GM18861 (cell line): ENCODE measurements at regions not wholly inside any gene's neighbourhood (a gene's known extent, or its start where the extent isn't known, plus 50 kb on each side); places are given as distances from the start of the nearest gene placed in this dataset.

Source experiments
- ATAC-seq: cut with Tn5 transposase; IDR thresholded peaks from one replicate; pipeline ENCODE4 v1.9.1; 2021; ENCODE audit not compliant: unreplicated experiment

- ATAC-seq, result no peak
These were observed 181.4 kb downstream of the GAS1 start for GRCh38 chr9:86765746-86766430.

DNA sequence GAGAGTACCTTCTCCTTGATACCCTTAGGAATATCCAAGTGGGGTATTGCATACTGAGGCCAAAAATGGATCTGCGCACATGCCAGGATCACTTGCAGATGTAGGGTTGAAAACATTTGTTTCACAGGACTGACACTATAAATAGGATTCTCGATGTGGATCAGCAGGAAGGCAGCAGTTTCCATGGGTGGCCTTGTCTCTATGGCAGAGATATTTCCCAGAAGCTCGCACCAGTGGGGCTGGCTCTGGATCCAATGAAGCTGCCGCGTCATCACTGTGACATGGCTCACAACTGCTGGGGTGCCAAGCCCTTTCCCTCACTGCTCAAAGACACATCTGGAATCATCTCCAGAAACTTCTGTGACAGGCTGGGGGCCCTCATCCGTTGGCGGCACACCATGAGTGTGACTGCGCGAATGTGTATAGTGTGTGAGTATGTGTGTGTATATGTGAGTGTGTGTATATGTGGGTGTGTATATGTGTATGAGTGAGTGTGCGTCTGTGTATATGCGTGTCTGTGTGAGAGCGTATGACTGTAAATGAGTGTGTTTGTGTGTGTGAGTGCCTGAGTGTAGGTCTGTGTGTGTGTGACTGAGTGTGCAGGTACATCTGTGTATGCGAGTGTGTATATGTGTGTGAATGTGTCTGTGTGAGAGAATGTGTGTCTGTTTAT lies 182.5 kb downstream of the GAS1 start:
- no peak for ATAC-seq

- ATAC-seq, result no peak
These were observed 183.1 kb downstream of the GAS1 start for GRCh38 chr9:86764221-86764624.

DNA sequence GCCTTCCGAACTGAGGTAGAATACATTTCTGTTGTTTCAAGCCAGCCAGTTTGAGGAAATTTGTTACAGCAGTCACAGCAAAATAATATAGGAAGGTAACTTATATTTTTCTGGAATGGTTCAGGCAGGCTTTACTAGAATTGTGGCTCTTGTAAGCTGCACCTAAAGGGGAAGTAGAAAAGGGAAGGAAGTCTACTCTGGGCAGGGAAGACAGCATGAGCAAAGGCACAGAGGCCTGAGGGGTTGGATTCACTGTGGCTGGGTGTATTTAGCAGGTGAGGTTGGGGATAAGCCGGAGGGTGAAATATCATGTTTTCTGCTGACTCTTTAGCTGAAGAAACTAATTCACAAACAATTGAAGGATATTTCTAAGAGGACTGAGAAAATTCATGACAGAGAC lies 183.5 kb downstream of the GAS1 start:
- ATAC-seq, result no peak

DNA sequence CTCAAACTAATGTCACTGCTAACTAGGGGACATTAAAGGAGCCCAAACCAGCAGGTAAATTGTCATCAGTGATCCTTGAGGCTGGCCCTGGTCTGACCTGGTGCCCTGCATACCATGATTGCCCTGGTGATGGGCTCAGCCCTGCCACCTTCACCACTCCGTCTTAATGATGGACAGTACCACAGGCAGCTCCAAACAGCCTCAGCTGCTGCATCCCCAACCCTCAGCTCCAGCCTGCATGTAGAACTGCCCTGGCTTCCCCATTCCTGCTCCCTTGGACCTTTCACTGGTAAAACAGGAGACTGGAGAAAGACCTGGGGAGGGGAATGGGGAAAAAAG lies 190.0 kb downstream of the GAS1 start:
- ATAC-seq, result no peak

DNA sequence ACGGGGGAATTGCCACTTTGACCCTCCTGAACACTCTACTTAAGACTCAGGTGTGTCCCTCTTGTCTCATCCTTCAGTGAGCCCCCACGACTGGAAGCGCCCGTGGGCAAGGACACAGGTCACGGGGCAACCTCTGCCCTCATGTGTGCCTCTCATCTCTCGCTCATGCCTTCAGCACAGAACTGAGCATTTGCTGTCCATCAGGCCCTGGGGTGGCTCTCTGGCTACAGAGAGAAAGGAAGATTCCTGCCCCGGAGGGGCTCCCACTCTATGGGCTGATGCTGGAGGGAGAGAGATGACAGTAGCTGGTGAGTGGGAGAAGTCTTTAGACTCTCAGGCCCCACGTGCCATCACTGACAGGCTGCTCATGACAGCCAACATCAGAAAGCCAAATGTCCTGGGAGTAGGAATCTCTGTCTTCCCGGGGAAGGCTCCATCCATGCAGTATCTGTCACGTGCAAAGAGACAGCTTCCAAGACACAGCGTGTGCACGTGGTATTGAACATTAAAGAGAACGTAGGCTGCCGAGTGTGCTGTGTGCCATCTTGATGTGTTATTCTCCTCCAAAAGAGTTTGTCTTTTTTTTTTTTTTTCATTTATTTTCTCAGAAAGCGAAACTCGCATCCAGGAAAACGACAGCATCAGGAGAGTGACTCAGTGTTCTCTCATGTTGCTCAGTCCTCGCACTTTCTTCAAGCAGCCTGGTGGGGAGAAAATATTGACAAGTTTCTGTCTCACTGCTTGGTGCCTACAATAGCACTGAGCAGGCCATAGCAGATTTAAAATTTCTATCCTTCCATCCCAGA lies 190.5 kb downstream of the GAS1 start:
- ATAC-seq, result no peak

DNA sequence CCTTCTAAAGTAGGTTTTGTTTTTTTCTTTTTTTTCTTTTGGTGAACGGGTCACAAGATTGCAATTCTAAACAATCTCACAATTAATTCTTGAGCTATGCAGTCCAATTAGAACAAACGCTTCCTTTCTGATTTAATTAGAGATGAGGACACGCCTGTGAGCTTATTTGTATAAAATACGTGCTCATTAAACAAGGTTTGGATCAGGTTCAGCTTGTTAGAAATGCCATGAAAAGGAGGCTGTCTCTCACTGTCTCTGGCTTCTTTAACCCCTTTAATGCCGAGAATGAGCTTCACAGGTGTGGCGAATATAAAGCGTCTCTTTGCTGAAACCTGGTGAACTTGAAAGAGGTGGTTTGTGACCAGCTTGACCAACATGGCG lies 191.8 kb downstream of the GAS1 start:
- no peak for ATAC-seq

- no peak for ATAC-seq
These were observed 192.4 kb downstream of the GAS1 start for GRCh38 chr9:86754581-86755560.

DNA sequence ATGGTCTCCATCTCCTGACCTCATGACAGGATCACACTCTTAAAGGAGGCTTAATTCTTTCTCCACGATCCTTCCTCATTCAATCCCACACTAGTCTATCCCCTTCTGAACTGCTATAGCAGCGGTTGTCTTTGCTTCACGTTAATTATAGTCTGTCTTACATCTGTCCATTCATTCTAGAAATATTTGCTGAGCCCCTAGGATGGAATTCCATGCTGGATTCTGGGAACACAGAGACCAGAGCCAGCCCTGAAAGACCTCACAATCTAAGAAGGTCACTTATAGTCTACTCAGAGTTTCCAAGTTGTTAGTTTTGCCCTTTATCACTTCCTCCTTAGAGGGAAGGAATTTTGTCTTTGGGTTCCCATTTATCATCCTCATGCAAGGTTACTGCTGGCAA lies 193.5 kb downstream of the GAS1 start:
- ATAC-seq, result no peak

GRCh38 chr9:86752733-86753132 lies 194.6 kb downstream of the GAS1 start:
- no peak for ATAC-seq

DNA sequence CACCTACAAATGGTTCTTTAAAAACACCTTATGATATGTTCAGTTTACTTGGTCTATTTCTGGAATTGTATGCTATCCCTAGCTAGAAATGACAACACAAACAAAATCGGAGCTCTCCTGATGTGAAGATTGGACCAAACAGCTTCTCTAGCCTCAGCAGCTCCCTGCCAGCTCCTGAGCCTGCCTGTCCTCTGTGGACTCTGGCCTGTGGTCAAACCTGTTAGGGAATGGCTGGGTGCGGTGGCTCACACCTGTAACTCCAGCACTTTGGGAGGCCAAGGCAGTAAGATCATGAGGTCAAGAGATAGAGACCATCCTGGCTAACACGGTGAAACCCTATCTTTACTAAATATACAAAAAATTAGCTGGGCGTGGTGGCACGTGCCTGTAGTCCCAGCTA lies 195.3 kb downstream of the GAS1 start:
- ATAC-seq, result no peak

- ATAC-seq, result no peak
These were observed 196.1 kb downstream of the GAS1 start for GRCh38 chr9:86751207-86751606.

DNA sequence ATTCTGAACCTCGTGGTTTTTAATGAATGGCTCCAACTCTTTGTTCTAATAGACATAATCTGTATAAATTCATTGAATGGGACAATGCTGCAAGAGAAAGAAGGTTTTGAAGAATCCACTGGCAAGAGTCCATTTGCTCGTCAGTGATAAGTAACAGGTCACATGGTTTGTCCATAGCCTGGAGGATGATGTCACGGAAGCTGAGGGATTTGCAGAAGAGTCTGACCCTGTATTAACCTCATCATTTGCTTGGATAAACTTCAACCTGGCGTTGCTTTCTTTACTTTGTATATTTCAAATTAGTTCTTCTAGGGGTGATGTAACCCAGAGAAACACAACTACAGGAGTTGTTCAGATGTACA lies 197.4 kb downstream of the GAS1 start:
- ATAC-seq, result no peak

GRCh38 chr9:86749161-86749893 lies 198.0 kb downstream of the GAS1 start:
- ATAC-seq, result no peak

DNA sequence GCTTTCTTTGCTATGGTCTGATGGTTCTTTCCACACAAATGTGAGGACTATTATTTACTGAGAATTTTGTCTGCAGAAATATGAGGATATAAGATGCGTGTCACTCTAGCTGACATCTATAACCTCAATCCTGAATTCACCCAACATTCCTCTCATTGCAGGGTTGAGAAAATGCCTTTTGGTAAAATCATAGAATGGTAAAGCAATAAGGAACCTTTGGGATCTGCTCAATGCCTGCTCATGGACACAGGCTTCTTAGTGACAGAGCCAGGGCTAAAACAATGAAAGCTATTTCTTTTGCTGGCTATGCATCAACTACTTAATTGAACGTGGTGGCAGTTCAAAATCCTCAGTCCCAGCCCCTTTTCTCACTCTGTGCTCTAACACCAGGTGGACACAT lies 199.6 kb downstream of the GAS1 start:
- no peak for ATAC-seq

GRCh38 chr9:86741311-86742208 lies 205.7 kb downstream of the GAS1 start:
- no peak for ATAC-seq

DNA sequence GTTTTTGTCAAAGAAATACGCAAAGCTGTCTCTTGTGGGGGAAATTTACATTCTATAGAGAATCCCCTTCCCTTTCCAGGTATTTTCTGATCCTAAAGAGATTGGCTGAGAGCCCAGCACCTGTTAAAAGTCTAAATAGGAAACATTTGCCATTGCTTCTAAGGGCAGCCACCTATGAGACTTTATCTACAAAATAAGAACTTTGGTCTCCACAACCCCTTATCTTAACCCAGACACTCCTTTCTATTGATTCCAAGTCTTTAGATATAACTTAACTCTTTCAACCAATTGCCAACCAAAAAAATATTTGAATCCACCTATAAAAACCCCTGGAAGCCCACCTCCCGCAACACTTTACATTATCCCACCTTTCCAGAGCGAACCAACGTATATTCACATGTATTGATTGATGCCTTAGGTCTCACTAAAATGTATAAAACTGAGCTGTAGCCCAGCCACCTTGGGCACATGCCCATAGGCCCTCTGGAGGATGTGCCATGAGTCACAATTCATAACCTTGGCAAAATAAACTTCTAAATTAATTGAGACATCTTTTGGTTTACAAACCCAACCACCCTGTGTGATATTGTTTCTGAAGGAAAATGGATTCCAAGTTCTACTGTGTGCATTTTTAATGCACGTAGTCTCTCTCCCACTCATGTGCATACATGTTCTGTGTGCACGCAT lies 211.4 kb downstream of the GAS1 start:
- no peak for ATAC-seq

DNA sequence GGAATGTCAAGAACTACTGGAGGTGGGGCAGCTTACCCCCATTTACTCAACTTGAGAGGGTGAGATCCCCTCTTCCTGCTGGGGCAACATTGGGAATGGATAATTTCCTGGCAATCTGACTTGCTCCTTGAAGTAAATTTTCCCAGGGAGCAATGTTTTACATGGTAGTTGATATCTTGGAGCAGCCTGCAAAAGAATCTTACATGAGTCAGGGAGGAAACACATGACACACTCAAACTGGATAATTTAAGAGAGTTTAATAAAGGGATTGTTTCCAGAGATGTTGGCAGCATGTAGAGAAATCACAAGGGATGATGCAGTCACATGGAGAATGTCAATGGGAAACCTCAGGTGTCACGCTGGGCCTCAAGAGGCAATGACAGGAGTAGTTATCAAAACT lies 212.5 kb downstream of the GAS1 start:
- no peak for ATAC-seq

GRCh38 chr9:86733929-86734328 lies 213.4 kb downstream of the GAS1 start:
- no peak for ATAC-seq
